ENCODE measurements at regions not wholly inside any gene's neighbourhood (a gene's known extent, or its start where the extent isn't known, plus 50 kb on each side); places are given as distances from the start of the nearest gene placed in this dataset.

DNA sequence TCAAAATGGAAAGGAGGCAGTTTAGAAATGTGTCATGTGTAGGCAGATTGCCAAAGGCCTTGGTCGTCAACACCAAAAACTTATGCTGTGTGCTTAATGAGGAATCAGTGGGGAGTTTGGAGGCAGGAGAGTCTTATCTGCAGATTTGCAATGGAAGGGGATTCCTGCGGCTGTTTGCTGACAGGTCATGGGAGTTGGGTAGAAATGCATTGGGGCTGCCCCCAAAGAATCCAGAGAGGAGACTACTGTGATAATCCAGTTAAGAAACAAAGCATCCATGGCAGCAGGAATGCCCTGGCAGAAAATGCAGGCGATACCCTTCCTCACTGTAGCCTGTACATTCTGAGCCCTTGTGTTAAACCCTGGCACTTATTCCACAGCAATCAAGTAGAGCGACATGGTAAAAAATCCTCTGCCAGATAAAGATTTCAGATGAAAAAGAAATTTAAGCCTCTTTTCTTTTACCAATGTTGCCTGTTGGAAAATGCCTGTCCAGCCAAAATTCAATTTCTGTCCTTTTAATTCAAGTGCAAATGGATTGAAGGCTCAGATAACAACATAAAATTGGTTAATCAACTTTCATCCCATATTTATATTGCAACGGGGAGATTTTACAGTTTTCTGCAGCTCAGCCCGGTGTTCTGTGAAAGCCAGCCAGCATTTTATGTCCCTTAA lies 491.0 kb upstream of the CDH5 start:
- Mint-ChIP-seq H3K9me3 (peaks cover 0 to 6% (median 2%) of the 10 kb centered on the region in 11 donors), H3K27ac (no peak overlapping the region), H3K4me3 (no peak overlapping the region), H3K27me3 (peaks cover 0 to 14% (median 6%) of the 10 kb centered on the region in 5 donors), H3K36me3 (peaks cover 0 to 3% (median 0%) of the 10 kb centered on the region in 5 donors), H3K4me1 (no peaks in the 10 kb centered on the region)
- intact Hi-C loops (cut with micrococcal nuclease) = no loop called here
- Histone ChIP-seq H3K4me1 (ENCODE audit: control insufficient read depth in 2 of 2, insufficient read depth in 2 of 2, low read length in 2 of 2) (no peaks in the 10 kb centered on the region), H3K9me3 (ENCODE audit: control insufficient read depth in 2 of 3, low read length in 3 of 3) (no peaks in the 10 kb centered on the region), H3K27ac (ENCODE audit: low read depth, low read length) (no peak overlapping the region), H3K4me3 (ENCODE audit: low read length) (no peak overlapping the region), H3K36me3 (ENCODE audit: control insufficient read depth in 2 of 3, insufficient read depth in 3 of 3, low read length in 3 of 3) (no peaks in the 10 kb centered on the region), H3K27me3 (ENCODE audit: control insufficient read depth in 2 of 2, insufficient read depth in 2 of 2, low read length in 2 of 2) (no peaks in the 10 kb centered on the region)
- DNase-seq (no peak), ATAC-seq (no peak)
- ChIA-PET POLR2A (no interaction called here), CTCF (no interaction called here)

DNA sequence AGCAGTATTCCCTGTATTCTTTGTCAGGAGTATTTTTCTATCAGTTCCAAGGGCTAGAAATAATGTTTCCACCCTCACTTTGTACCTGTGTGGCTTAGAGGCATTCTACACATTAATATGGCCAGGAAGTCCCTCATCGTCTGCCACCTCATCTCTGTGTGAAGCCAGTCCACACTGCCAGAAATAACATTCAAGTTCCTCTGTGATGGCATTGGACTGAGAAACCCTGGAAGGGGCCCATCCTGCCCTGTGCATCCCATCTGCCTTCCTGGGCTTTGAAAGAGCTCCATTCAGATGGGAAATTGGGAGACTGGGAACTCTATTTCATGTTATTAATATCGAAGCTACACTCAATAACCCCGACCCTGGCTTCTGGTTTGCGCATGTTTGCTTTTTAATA lies 497.2 kb upstream of the CDH5 start:
- Mint-ChIP-seq H3K36me3 (peaks cover 0 to 3% (median 0%) of the 10 kb centered on the region in 5 donors), H3K9me3 (peaks cover 0 to 7% (median under 1%) of the 10 kb centered on the region in 11 donors), H3K4me3 (no peak overlapping the region), H3K27me3 (peaks cover 0 to 14% (median 0%) of the 10 kb centered on the region in 5 donors), H3K4me1 (no peaks in the 10 kb centered on the region), H3K27ac (no peak overlapping the region)
- DNase-seq (no peak), ATAC-seq (no peak)
- Histone ChIP-seq H3K4me3 (ENCODE audit: low read length) (no peak overlapping the region), H3K4me1 (ENCODE audit: control insufficient read depth in 2 of 2, insufficient read depth in 2 of 2, low read length in 2 of 2) (no peaks in the 10 kb centered on the region), H3K27me3 (ENCODE audit: control insufficient read depth in 2 of 2, insufficient read depth in 2 of 2, low read length in 2 of 2) (no peaks in the 10 kb centered on the region), H3K36me3 (ENCODE audit: control insufficient read depth in 2 of 3, insufficient read depth in 3 of 3, low read length in 3 of 3) (no peaks in the 10 kb centered on the region), H3K9me3 (ENCODE audit: control insufficient read depth in 2 of 3, low read length in 3 of 3) (no peaks in the 10 kb centered on the region), H3K27ac (ENCODE audit: low read depth, low read length) (no peak overlapping the region)
- intact Hi-C loops (cut with micrococcal nuclease) = no loop called here
- ChIA-PET POLR2A (no interaction called here), CTCF (no interaction called here)

DNA sequence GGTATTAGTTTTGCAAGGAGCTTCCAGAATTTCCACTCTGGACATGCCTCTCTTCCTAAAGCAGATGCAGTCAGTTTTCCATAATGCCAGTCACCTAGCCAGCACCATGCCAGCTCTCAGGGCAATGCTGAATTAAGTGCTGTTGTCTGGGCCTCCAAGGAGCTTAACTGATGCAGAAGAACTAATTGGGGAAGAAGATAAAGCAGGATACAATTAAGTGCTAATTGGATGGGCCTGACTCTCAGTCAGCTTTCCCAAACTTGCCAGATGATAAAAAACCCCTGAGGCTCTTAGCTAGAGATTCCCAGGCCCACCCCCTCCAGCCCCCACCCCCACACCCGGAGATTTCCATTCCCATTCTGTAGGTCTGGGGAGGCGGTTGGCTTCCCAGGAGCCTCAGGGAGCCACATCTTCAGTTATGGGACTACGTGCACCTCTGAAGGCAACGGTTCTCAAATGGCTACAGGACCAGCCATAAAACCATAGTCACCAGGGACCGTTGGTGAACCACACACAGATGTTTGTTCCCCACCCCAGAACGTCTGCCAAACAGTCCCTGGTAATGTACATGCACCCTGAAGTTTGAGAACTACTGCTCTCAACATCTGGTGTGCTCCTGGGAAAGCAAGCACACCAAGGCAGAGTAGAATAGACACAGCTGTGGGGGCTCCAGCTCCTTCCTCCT lies 499.1 kb upstream of the CDH5 start:
- peaks cover 0 to 12% (median 0%) of the 10 kb centered on the region in 5 donors for H3K27me3 Mint-ChIP-seq
- intact Hi-C loops (cut with micrococcal nuclease) = no loop called here
- Histone ChIP-seq H3K4me3 (ENCODE audit: low read length) (no peak overlapping the region), H3K27ac (ENCODE audit: low read depth, low read length) (no peak overlapping the region), H3K4me1 (ENCODE audit: control insufficient read depth in 2 of 2, insufficient read depth in 2 of 2, low read length in 2 of 2) (no peaks in the 10 kb centered on the region), H3K9me3 (ENCODE audit: control insufficient read depth in 2 of 3, low read length in 3 of 3) (no peaks in the 10 kb centered on the region), H3K27me3 (ENCODE audit: control insufficient read depth in 2 of 2, insufficient read depth in 2 of 2, low read length in 2 of 2) (no peaks in the 10 kb centered on the region), H3K36me3 (ENCODE audit: control insufficient read depth in 2 of 3, insufficient read depth in 3 of 3, low read length in 3 of 3) (no peaks in the 10 kb centered on the region)
- no peaks in the 10 kb centered on the region for H3K4me1 Mint-ChIP-seq
- CTCF ChIA-PET = no interaction called here
- DNase-seq = no peak
- H3K36me3 Mint-ChIP-seq = peaks cover 0 to 1% (median 0%) of the 10 kb centered on the region in 5 donors
- peaks cover 0 to 13% (median 2%) of the 10 kb centered on the region in 11 donors for H3K9me3 Mint-ChIP-seq
- no peak overlapping the region for H3K27ac Mint-ChIP-seq
- no peak for ATAC-seq
- H3K4me3 Mint-ChIP-seq = no peak overlapping the region
- POLR2A ChIA-PET = no interaction called here

DNA sequence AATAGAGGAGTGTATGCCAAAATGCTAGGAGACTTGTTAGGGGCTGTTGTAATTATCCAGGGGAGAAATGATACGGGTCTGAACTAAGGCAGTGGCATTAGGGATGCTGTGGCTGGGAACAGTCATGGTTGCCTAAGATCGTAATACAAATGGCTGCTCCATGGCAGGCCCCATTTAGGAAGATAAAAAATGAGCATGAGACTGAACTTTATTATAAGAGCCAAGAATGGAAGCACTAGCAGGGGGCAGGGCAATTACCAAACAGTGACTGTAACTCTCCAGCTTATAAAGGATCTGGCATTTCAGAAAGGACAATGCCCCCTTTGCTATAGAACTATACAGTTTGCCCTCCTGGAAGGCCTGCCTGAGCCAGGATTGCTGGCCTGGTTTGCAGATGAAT lies 503.3 kb upstream of the CDH5 start:
- Histone ChIP-seq H3K27me3 (ENCODE audit: control insufficient read depth in 2 of 2, insufficient read depth in 2 of 2, low read length in 2 of 2) (no peaks in the 10 kb centered on the region), H3K4me3 (ENCODE audit: low read length) (no peak overlapping the region), H3K4me1 (ENCODE audit: control insufficient read depth in 2 of 2, insufficient read depth in 2 of 2, low read length in 2 of 2) (no peaks in the 10 kb centered on the region), H3K9me3 (ENCODE audit: control insufficient read depth in 2 of 3, low read length in 3 of 3) (no peaks in the 10 kb centered on the region), H3K27ac (ENCODE audit: low read depth, low read length) (no peak overlapping the region), H3K36me3 (ENCODE audit: control insufficient read depth in 2 of 3, insufficient read depth in 3 of 3, low read length in 3 of 3) (no peaks in the 10 kb centered on the region)
- POLR2A ChIA-PET = no interaction called here
- CTCF ChIA-PET = no interaction called here
- H3K36me3 Mint-ChIP-seq = no peaks in the 10 kb centered on the region
- no peak overlapping the region for H3K27ac Mint-ChIP-seq
- ATAC-seq (no peak), DNase-seq (no peak)
- intact Hi-C loops (cut with micrococcal nuclease) = no loop called here
- peaks cover 0 to 6% (median 0%) of the 10 kb centered on the region in 5 donors for H3K27me3 Mint-ChIP-seq
- peaks cover 0 to 2% (median 0%) of the 10 kb centered on the region in 7 donors for H3K4me1 Mint-ChIP-seq
- H3K4me3 Mint-ChIP-seq = no peak overlapping the region
- peaks cover 0 to 18% (median 4%) of the 10 kb centered on the region in 11 donors for H3K9me3 Mint-ChIP-seq

DNA sequence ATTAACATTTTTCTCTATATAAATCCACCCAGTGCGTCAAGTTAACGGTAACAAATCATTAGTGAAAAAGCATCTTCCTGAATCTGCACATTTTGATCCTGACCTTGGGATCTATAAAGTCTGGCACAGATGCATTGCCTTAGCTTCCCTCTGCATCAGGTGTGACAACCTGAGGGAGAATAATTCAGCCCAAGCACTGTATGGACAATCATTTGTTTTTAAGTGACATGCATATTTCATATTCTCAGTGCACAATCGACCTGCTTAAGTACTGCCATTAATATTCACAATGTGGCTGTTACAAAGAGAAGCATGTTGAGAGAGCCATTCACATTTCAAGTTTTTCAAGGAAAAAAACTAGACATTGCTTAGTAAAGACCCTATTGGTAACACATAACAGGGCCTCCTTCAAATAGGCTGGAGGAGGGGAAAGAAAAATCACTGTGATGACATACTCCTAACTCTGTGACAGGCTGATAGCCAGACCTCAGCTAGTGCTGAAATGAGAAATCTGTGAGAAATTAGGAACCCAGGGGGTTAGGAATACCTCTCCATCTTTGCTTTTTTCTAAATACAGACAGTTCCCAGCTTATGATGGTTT lies 505.3 kb upstream of the CDH5 start:
- H3K9me3 ChIP-seq (ENCODE audit: control insufficient read depth in 2 of 3, low read length in 3 of 3) = no peaks in the 10 kb centered on the region
- peaks cover 0 to 2% (median 0%) of the 10 kb centered on the region in 7 donors for H3K4me1 Mint-ChIP-seq
- H3K27ac ChIP-seq (ENCODE audit: low read depth, low read length) = no peak overlapping the region
- H3K27me3 Mint-ChIP-seq = peaks cover 0 to 10% (median 0%) of the 10 kb centered on the region in 5 donors
- ATAC-seq = no peak
- no peak overlapping the region for H3K4me3 ChIP-seq (ENCODE audit: low read length)
- CTCF ChIA-PET = no interaction called here
- intact Hi-C loops (cut with micrococcal nuclease) = no loop called here
- peaks cover 0 to 18% (median 4%) of the 10 kb centered on the region in 11 donors for H3K9me3 Mint-ChIP-seq
- H3K36me3 ChIP-seq (ENCODE audit: control insufficient read depth in 2 of 3, insufficient read depth in 3 of 3, low read length in 3 of 3) = no peaks in the 10 kb centered on the region
- POLR2A ChIA-PET = no interaction called here
- H3K27ac Mint-ChIP-seq = no peak overlapping the region
- DNase-seq = no peak
- H3K27me3 ChIP-seq (ENCODE audit: control insufficient read depth in 2 of 2, insufficient read depth in 2 of 2, low read length in 2 of 2) = no peaks in the 10 kb centered on the region
- no peak overlapping the region for H3K4me3 Mint-ChIP-seq
- no peaks in the 10 kb centered on the region for H3K4me1 ChIP-seq (ENCODE audit: control insufficient read depth in 2 of 2, insufficient read depth in 2 of 2, low read length in 2 of 2)
- no peaks in the 10 kb centered on the region for H3K36me3 Mint-ChIP-seq

DNA sequence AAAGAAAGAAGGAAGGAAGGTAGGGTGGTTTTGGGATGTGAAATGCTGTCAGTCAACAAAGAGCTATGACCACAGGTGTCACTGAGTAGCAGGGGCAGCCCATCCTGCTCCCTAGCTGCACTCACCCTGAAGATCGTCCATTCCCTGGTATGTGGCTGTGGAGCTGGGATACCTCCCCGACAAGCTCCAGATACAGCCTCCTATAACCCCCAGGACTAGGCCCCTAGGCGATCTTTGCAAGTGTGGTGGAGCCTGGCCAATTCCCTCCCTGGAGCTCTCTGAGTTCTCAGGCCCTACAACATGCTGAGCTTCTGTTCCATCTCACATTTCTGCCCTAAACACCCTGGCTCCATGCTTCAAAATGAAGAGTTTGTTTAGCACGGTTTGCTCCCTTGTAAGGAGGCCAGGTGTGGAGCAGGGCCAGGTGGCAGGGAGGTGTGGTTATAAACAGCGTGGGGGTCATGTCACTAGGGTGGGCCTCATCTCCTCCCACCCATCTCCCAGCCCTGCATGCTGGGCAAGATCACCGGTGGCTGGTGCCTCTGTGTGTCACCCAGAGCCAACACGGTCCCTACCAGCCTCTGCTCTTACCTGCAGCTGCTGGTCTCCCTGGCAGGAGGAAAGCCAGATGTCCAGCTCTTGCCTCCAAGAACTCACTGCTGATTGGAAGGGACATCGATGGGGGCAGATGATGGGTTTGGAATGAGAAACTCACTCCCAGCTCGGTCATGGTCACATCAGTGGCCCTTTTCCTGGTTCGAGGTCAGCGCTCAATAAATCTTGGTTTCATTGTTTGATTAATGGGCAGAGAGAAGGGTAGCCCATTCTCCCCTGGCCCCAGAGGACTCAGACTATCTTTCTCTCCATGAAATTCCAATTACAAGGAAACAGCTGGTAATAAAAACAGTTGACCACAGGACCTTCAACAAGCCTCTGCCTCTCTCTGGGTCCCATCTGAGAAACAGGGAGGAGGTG lies 511.0 kb upstream of the CDH5 start:
- DNase-seq (no peak), ATAC-seq (no peak)
- H3K4me3 ChIP-seq (ENCODE audit: low read length) = no peak overlapping the region
- Mint-ChIP-seq H3K4me1 (peaks cover 0 to 2% (median 0%) of the 10 kb centered on the region in 7 donors), H3K4me3 (no peak overlapping the region), H3K27me3 (peaks cover 0 to 17% (median 0%) of the 10 kb centered on the region in 5 donors), H3K9me3 (peaks cover 0 to 14% (median 5%) of the 10 kb centered on the region in 11 donors), H3K36me3 (peaks cover 0 to 3% (median 0%) of the 10 kb centered on the region in 5 donors), H3K27ac (no peak overlapping the region)
- intact Hi-C loops (cut with micrococcal nuclease) = no loop called here
- H3K4me1 ChIP-seq (ENCODE audit: control insufficient read depth in 2 of 2, insufficient read depth in 2 of 2, low read length in 2 of 2) = no peaks in the 10 kb centered on the region
- ChIA-PET POLR2A (no interaction called here), CTCF (no interaction called here)
- no peaks in the 10 kb centered on the region for H3K9me3 ChIP-seq (ENCODE audit: control insufficient read depth in 2 of 3, low read length in 3 of 3)
- no peak overlapping the region for H3K27ac ChIP-seq (ENCODE audit: low read depth, low read length)
- H3K27me3 ChIP-seq (ENCODE audit: control insufficient read depth in 2 of 2, insufficient read depth in 2 of 2, low read length in 2 of 2) = no peaks in the 10 kb centered on the region
- no peaks in the 10 kb centered on the region for H3K36me3 ChIP-seq (ENCODE audit: control insufficient read depth in 2 of 3, insufficient read depth in 3 of 3, low read length in 3 of 3)

Measured in naive thymus-derived CD4-positive, alpha-beta T cell (primary cell).